HCT116 (cell line): ENCODE measurements at regions not wholly inside any gene's neighbourhood (a gene's known extent, or its start where the extent isn't known, plus 50 kb on each side); places are given as distances from the start of the nearest gene placed in this dataset.
"Not testable (repeated sequence)": the region's sequence is repeated elsewhere in the genome, so short reads cannot be mapped to it uniquely, and the experiment has no call there.

Experiments used
- ATAC-seq: fragments of 200-7000 bp; cut with Tn5 transposase; 2 replicates; pipeline ENCODE4 v1.9.1; 2020; ENCODE audit warnings: mild to moderate bottlenecking, moderate library complexity
- BruUV-seq: library from RNA; stranded (reverse); fragments of 400-500 nt; replicated peaks from 2 replicates; lab custom pipeline; 2021; lab: Mats Ljungman, UMichigan
- CTCF ChIA-PET: fragments of 300-600 bp; sonication (Branson Sonifier 250); formaldehyde crosslinking; loops from one replicate; lab custom pipeline; 2021; ENCODE audit warnings: antibody characterized with exemption; lab: Charles Lee
- POLR2A ChIA-PET: fragments of 300-600, 350-600 bp; sonication (Branson Sonifier 250); formaldehyde crosslinking; loops from one replicate; lab custom pipeline; 2021; ENCODE audit warnings: antibody characterized with exemption; lab: Charles Lee
- RAD21 ChIA-PET, 2 experiments: fragments of 300-600 bp; sonication (Branson Sonifier 250); formaldehyde crosslinking; loops; one replicate each; lab custom pipeline; 2023; ENCODE audit warnings: low total read pairs in 2 of 2; ENCODE audit not compliant: uncharacterized antibody in 2 of 2, unreplicated experiment in 2 of 2, low non-redundant PET in 1 of 2; lab: Charles Lee
- DNase-seq: peaks from one replicate; pipeline ENCODE4 v3.0.0-alpha.2; 2010; ENCODE audit warnings: low read depth, low spot score
- H2AFZ ChIP-seq: fragments of 200-600 bp; shearing (Covaris generic), sonication (generic); 2 replicates; pipeline ENCODE4 v1.6.1; 2017; ENCODE audit warnings: low read depth, mixed run types, mixed read lengths, antibody characterized with exemption, low read length; ENCODE audit not compliant: poor library complexity, severe bottlenecking
- H3K27ac ChIP-seq: 2 replicates; pipeline ENCODE4 v1.5.1; 2012; ENCODE audit warnings: low read depth, low read length
- H3K27me3 ChIP-seq: fragments of 200-600 bp; sonication (generic); 2 replicates; pipeline ENCODE4 v1.6.1; 2016; ENCODE audit warnings: mixed run types, low read length, mixed read lengths; ENCODE audit not compliant: insufficient read depth
- H3K36me3 ChIP-seq, 2 experiments: fragments of 200-500 bp in 1 of 2; fragments of 200-600 bp in 1 of 2; sonication (Bioruptor generic) in 1 of 2; sonication (generic) in 1 of 2; 2 replicates each; pipeline versions ENCODE4 v1.5.1 to v1.6.1; 2014 to 2016; ENCODE audit warnings: low read length in 2 of 2, inconsistent platforms in 1 of 2, mixed read lengths in 1 of 2, mixed run types in 1 of 2; ENCODE audit not compliant: insufficient read depth in 2 of 2, control insufficient read depth in 1 of 2
- H3K4me1 ChIP-seq, 2 experiments: fragments of 200-600 bp in 1 of 2; sonication (generic) in 1 of 2; 2 replicates each; pipeline versions ENCODE4 v1.5.1 to v1.6.1; 2012 to 2017; ENCODE audit warnings: low read length in 2 of 2, inconsistent platforms in 1 of 2, mild to moderate bottlenecking in 1 of 2, mixed read lengths in 1 of 2, mixed run types in 1 of 2, moderate library complexity in 1 of 2; ENCODE audit not compliant: insufficient read depth in 2 of 2, control insufficient read depth in 1 of 2
- H3K4me2 ChIP-seq: fragments of 200-600 bp; sonication (generic); 2 replicates; pipeline ENCODE4 v1.6.1; 2017; ENCODE audit warnings: mixed run types, low read length, mixed read lengths
- H3K4me3 ChIP-seq, 2 experiments: fragments of 200-600 bp in 1 of 2; sonication (generic) in 1 of 2; replicated peaks in 1 of 2; 2 replicates each; pipeline ENCODE4 v1.5.1; 2011 to 2016; ENCODE audit warnings: low read length in 2 of 2, control low read depth in 1 of 2, low read depth in 1 of 2, mild to moderate bottlenecking in 1 of 2, mixed read lengths in 1 of 2, mixed run types in 1 of 2
- H3K79me2 ChIP-seq: fragments of 200-600 bp; sonication (generic); 2 replicates; pipeline ENCODE4 v1.6.1; 2017; ENCODE audit warnings: mild to moderate bottlenecking, mixed run types, low read length, moderate library complexity, mixed read lengths; ENCODE audit not compliant: insufficient read depth
- H3K9ac ChIP-seq: fragments of 200-600 bp; sonication (generic); 2 replicates; pipeline ENCODE4 v1.6.1; 2016; ENCODE audit warnings: low read length, mixed read lengths
- H3K9me2 ChIP-seq: fragments of 200-600 bp; sonication (generic), shearing (Covaris generic); 2 replicates; pipeline ENCODE4 v1.6.1; 2017; ENCODE audit warnings: mixed run types, mild to moderate bottlenecking, moderate library complexity; ENCODE audit not compliant: insufficient read depth
- H3K9me3 ChIP-seq, 2 experiments: fragments of 200-500 bp in 1 of 2; fragments of 200-600 bp in 1 of 2; sonication (Bioruptor generic) in 1 of 2; sonication (generic) in 1 of 2; 2 replicates each; pipeline ENCODE4 v1.6.1; 2014 to 2017; ENCODE audit warnings: low read length in 2 of 2, mixed read lengths in 2 of 2, inconsistent platforms in 1 of 2, low read depth in 1 of 2, mild to moderate bottlenecking in 1 of 2, mixed run types in 1 of 2, moderate library complexity in 1 of 2; ENCODE audit not compliant: control insufficient read depth in 1 of 2, insufficient read depth in 1 of 2
- H4K20me1 ChIP-seq: fragments of 200-600 bp; sonication (generic), shearing (Covaris generic); 2 replicates; pipeline ENCODE4 v1.6.1; 2017; ENCODE audit warnings: mixed run types, mild to moderate bottlenecking, moderate library complexity; ENCODE audit not compliant: insufficient read depth
- CBX3 ChIP-seq: IDR thresholded peaks from 2 replicates; pipeline ENCODE4 v1.6.1; 2012; ENCODE audit warnings: low read depth
- CEBPB ChIP-seq: IDR thresholded peaks from 2 replicates; pipeline ENCODE4 v1.6.1; 2012; ENCODE audit warnings: low read depth
- ELF1 ChIP-seq: IDR thresholded peaks from 2 replicates; pipeline ENCODE4 v1.6.1; 2012; ENCODE audit warnings: low read depth, borderline replicate concordance
- EZH2 ChIP-seq: fragments of 200-600 bp; sonication (generic); IDR thresholded peaks from 2 replicates; pipeline ENCODE4 v1.6.1; 2017; ENCODE audit warnings: antibody characterized with exemption, mixed run types
- EZH2phosphoT487 ChIP-seq: fragments of 200-600 bp; IDR thresholded peaks from 2 replicates; pipeline ENCODE4 v1.6.1; 2018; ENCODE audit warnings: antibody characterized with exemption, borderline replicate concordance
- FOSL1 ChIP-seq: IDR thresholded peaks from 2 replicates; pipeline ENCODE4 v1.6.1; 2012; ENCODE audit warnings: low read depth
- JUND ChIP-seq: IDR thresholded peaks from 2 replicates; pipeline ENCODE4 v1.6.1; 2012
- POLR2A ChIP-seq: IDR thresholded peaks from 2 replicates; pipeline ENCODE4 v1.7.0; 2011; ENCODE audit warnings: borderline replicate concordance; ENCODE audit not compliant: insufficient read depth, insufficient read length; ENCODE audit errors: extremely low read depth
- POLR2AphosphoS5 ChIP-seq: IDR thresholded peaks from 2 replicates; pipeline ENCODE4 v1.6.1; 2011; ENCODE audit warnings: mild to moderate bottlenecking, low read depth, low read length, moderate library complexity
- RAD21 ChIP-seq: IDR thresholded peaks from 2 replicates; pipeline ENCODE4 v1.6.1; 2012; ENCODE audit warnings: low read depth, mild to moderate bottlenecking
- SIN3A ChIP-seq: IDR thresholded peaks from 2 replicates; pipeline ENCODE4 v1.6.1; 2012; ENCODE audit warnings: low read depth
- TCF7L2 ChIP-seq: IDR thresholded peaks from 2 replicates; pipeline ENCODE4 v1.7.0; 2011; ENCODE audit warnings: borderline replicate concordance, inconsistent platforms; ENCODE audit not compliant: insufficient read depth, insufficient read length; ENCODE audit errors: extremely low read depth
- YY1 ChIP-seq: IDR thresholded peaks from 2 replicates; pipeline ENCODE4 v1.6.1; 2011; ENCODE audit warnings: low read length, low read depth, moderate library complexity, mild to moderate bottlenecking; ENCODE audit not compliant: insufficient replicate concordance; ENCODE audit errors: extremely low read depth
- intact Hi-C: fragments of 100-400 bp; cut with micrococcal nuclease; formaldehyde crosslinking; loops from 2 replicates; pipeline ENCODE4 v1.10.0; 2022
- TF ChIP-seq, protein P1 (sequence below): IDR thresholded peaks from 2 replicates; pipeline ENCODE4 v1.6.1; 2012
- TF ChIP-seq, protein P2 (sequence below), 3 experiments: fragments of 200-600 bp in 1 of 3; sonication (generic) in 1 of 3; IDR thresholded peaks in 2 of 3; conservative IDR thresholded peaks in 1 of 3; 2 replicates each; pipeline ENCODE4 v1.5.1; 2012 to 2017; ENCODE audit warnings: low read depth in 2 of 3, low read length in 2 of 3, antibody characterized with exemption in 1 of 3, borderline replicate concordance in 1 of 3, control low read depth in 1 of 3, mild to moderate bottlenecking in 1 of 3, mixed read lengths in 1 of 3, mixed run types in 1 of 3, moderate library complexity in 1 of 3; ENCODE audit not compliant: insufficient read depth in 1 of 3

DNA sequence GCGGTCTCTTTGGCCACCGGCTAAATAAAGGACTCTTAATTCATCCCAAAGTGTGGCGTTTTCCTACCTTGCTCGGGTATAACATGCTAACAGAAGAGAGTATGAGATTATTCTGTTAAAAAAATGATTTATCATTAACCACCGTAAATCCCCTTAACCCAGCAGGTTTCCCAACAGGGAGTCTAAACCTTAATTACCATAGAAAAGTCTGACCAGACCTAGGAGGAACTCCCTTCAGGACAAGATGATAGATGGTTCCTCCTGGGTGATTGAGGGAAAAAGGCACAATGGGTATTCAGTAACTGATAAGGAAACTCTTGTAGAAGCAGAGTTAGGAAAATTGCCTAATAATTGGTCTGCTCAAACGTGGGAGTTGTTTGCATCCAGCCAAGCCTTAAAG, 193.7 kb downstream of the ZNF737 start:
- RAD21 ChIA-PET: no interaction called here
- TF ChIP-seq EZH2: no peak
- TF ChIP-seq RAD21: no peak
- no peak for TF ChIP-seq CEBPB
- TF ChIP-seq SIN3A: no peak
- TF ChIP-seq, protein P1, sequence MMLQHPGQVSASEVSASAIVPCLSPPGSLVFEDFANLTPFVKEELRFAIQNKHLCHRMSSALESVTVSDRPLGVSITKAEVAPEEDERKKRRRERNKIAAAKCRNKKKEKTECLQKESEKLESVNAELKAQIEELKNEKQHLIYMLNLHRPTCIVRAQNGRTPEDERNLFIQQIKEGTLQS: no peak
- TF ChIP-seq FOSL1: no peak
- TF ChIP-seq POLR2AphosphoS5: no peak
- TF ChIP-seq ELF1: no peak
- TF ChIP-seq YY1: no peak
- no peak for TF ChIP-seq CBX3
- TF ChIP-seq JUND: no peak
- TF ChIP-seq, protein P2, sequence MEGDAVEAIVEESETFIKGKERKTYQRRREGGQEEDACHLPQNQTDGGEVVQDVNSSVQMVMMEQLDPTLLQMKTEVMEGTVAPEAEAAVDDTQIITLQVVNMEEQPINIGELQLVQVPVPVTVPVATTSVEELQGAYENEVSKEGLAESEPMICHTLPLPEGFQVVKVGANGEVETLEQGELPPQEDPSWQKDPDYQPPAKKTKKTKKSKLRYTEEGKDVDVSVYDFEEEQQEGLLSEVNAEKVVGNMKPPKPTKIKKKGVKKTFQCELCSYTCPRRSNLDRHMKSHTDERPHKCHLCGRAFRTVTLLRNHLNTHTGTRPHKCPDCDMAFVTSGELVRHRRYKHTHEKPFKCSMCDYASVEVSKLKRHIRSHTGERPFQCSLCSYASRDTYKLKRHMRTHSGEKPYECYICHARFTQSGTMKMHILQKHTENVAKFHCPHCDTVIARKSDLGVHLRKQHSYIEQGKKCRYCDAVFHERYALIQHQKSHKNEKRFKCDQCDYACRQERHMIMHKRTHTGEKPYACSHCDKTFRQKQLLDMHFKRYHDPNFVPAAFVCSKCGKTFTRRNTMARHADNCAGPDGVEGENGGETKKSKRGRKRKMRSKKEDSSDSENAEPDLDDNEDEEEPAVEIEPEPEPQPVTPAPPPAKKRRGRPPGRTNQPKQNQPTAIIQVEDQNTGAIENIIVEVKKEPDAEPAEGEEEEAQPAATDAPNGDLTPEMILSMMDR (IDR thresholded peaks at IDR 0.05 in 2 of 3, conservative IDR thresholded peaks at IDR 0.05 in 1 of 3; ENCODE audit: borderline replicate concordance in 1 of 3, insufficient read depth in 1 of 3, low read depth in 2 of 3, low read length in 2 of 3): no peak
- TF ChIP-seq POLR2A: no peak
- no peak for TF ChIP-seq EZH2phosphoT487
- TF ChIP-seq TCF7L2: no peak
- no peak overlapping the region for H3K4me2 ChIP-seq
- intact Hi-C loops: no loop called here
- H3K79me2 ChIP-seq: no peaks in the 10 kb centered on the region
- CTCF ChIA-PET: no interaction called here
- no peaks in the 10 kb centered on the region for H4K20me1 ChIP-seq
- DNase-seq (no peak), ATAC-seq (no peak)
- no peak overlapping the region for H3K4me3 ChIP-seq
- H3K9ac ChIP-seq: no peak overlapping the region
- H3K9me3 ChIP-seq: peaks cover 3 to 20% of the 10 kb centered on the region in 2 experiments; a peak in 2 of 4 replicates
- H3K4me1 ChIP-seq: no peaks in the 10 kb centered on the region
- H3K27ac ChIP-seq: no peak overlapping the region
- no peaks in the 10 kb centered on the region for H3K36me3 ChIP-seq
- no peaks in the 10 kb centered on the region for H3K9me2 ChIP-seq
- H2AFZ ChIP-seq: no peak overlapping the region
- no TSS peak for BruUV-seq
- POLR2A ChIA-PET: no interaction called here
- no peaks in the 10 kb centered on the region for H3K27me3 ChIP-seq

DNA sequence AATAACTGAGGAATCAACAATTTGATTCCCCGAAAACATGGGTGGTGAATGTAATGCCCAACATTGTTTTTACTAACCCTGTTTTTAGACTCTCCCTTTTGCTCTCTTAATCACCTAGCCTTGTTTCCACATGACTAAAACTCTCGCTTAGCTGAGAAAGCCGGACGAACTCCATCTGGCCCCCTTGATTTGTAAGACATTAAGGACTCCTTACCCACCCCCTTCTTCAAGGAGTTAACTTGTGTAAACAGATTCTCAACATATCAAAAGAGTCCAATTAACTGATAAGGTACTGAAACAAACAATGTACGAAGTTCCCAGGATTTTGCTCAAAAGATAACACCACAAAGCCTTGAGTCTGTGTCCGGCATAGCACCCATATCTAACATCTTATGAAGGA, 194.3 kb downstream of the ZNF737 start:
- intact Hi-C loops, H3K27ac ChIP-seq, ATAC-seq, H3K27me3 ChIP-seq, H3K4me1 ChIP-seq, H2AFZ ChIP-seq, POLR2A ChIA-PET, H4K20me1 ChIP-seq, RAD21 ChIA-PET, H3K79me2 ChIP-seq, H3K4me2 ChIP-seq, H3K36me3 ChIP-seq, DNase-seq, H3K9me2 ChIP-seq, CTCF ChIA-PET, BruUV-seq, H3K9ac ChIP-seq, H3K4me3 ChIP-seq: not testable (repeated sequence)
- H3K9me3 ChIP-seq: peaks cover 3 to 21% of the 10 kb centered on the region in 2 experiments; a peak in 2 of 4 replicates
